CD4-positive, alpha-beta T cell treated with Interleukin-1 beta for 1 hour (primary cell): ENCODE measurements at regions not wholly inside any gene's neighbourhood (a gene's known extent, or its start where the extent isn't known, plus 50 kb on each side); places are given as distances from the start of the nearest gene placed in this dataset.

Source experiments
- DNase-seq, 2 donors: peaks; one replicate each; pipeline ENCODE4 v3.0.0-alpha.2; 2020 to 2022

DNA sequence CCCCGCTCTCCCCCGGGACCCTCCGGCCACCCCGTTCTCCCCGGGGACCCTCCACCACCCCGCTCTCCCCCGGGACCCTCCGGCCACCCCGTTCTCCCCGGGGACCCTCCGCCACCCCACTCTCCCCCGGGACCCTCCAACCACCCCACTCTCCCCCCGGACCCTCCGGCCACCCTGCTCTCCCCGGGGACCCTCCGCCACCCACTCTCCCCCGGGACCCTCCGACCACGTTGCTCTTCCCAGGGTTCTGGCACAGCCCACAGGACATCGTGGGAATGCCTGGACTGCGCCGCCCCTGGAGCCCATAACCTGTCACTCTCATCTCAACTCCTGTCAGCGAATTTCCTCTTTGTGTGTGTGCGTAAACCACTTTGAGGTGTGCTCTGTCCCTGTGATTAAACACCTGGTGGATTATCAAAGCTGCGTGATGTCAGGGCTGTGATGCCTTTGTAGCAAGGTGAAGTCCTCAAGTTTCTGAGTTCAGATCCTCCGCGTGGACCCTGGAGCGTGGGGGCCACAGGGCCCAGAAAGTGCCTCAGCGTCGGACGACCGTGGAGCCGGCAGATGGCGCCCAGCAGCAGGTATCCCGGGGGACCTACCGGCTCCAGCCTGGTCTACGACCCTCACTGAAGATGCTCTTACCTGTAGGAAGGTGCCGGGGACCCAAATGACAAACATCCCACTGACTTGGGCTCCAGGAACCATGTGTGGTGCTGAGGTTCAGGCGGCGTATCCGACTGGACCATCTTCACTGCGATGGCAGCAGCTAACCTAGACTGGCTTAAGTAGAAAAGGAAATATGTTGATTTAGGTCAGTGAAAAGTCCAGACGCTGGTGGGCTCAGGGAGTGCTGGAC is 63.2 kb upstream of the GALNT9 start:
- no peak for DNase-seq

DNA sequence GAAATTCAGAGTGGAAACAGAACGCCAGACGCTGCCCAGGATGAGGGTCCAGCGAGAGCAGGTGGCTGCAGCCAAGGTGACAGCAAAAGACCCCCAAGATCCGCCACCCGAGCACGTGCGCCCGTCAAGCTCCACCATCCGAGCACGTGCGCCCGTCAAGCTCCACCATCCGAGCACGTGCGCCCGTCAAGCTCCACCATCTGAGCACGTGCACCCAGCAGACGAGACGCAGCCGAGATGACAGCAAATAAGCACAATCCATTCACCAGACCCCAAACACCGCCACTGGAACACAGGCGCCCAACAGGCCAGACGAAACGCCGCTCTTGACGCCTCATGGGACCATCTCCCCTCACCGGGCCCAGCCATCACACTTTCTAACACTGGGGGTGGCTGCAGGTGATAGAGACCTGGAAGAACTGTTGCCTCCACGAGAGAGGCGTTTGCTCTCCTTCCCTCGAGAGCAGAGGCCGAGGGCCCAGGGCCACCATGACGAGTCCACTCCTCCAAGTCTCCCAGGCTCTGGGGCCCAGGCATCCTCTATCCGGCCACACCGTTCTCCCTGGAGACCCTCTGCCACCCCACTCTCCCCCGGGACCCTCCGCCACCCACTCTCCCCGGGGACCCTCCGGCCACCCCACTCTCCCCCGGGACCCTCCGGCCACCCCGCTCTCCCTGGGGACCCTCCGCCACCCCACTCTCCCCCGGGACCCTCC is 62.1 kb upstream of the GALNT9 start:
- DNase-seq, result no peak

DNA sequence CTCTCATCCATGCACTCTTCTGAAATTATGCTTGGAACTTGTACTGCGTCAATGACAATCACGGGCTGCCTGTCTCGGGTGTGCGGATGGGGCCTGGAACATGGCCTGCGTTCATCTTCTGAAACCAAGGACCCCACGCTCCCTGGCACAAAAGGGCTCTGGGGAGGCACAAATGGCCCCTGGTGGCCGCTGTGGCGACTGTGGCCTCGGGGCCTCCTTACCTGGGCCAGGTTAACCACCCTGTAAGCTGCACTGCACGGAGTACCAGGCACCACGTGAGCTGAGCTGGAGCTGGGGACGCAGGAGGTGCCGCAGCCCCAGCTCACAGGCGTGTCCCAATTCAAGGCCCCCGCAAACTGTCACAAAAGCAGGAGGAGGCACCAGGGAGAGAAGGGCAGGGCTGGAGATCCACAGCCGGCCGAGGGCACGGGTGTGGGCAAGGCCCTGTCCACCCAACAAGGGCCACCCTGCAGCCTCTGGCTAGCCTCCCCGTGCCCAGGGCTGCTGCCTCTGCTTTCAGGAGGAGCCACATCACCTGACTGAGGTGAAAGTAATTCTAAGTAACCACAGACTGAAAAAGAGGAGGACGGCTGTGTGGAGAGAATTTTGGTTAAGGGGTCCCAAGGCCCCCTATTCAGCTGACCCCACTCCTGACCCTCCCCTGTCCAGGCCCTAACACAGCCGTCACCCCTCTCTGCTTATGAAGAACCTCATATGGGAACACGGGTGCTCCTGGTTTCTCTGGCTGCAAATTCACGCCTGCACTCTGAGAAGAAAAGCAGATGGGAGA is 61.1 kb upstream of the GALNT9 start:
- DNase-seq, result no peak

DNA sequence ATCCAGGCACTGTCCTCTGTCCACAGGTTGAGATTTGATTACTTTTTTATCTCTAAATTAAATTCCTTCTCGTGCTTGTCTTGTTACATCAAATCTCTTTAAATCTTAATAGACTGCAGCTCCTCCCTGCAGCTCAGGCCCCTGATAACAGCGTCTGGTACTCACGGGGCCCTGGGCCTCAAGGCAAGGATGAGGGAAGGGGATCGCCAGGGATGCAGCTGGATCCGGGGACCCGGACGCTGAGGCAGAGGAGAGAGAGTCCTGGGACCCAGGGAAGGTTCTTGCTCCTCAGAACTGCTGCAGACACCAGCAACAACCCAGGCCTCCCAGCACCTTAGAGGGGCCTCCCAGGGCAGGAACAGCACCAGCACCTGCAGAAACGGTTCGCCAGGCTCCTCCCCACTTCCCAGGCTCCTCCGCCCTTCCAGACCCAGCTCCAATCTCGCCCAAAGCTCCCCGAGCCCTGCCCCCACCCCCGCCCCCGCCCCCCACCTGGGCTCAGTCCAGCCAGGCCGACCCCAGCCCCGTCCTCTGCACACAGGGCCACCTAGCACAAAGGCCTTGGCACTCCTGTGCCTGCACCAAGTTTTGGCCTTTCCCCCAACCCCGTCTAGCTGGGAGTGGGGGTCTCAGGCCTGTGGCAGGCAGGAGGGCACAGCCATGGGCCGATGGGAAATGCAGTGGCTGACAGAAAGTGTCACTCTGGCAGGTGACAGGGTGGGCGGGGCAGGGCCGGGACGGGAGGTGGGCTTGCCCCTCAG is 60.3 kb upstream of the GALNT9 start:
- no peak for DNase-seq

- DNase-seq, result no peak
These were observed 59.6 kb upstream of the GALNT9 start for GRCh38 chr12:132389026-132389425.

DNA sequence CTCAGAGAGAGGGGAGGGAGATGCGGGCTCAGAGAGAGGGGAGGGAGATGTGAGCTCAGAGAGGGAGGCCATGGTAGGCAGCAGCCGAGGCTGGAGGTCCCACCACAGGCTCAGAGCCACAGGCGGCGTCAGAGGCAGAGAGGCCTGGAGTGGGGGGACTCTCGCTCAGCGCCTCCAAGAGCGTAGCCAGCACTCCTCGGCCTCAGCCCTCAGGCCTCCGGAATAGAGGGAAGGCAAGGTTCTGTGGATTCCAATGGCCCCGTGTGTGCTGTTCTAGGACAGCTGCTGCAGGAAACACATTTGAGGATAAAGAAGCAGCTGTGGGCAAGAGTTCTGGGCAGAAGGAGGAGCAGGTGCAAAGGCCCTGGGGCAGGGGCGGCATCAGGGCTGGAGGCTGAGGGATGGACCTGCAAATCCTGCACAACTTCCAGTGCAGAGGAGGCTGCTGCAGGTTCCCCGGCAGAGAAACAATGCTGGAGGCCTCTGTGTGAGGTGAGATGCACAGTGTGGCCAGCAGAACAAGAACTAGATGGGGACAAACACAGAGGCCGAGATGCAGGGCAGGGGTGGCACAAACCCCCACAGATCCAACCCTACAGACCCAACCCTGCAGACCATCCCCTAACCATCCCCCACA is 59.1 kb upstream of the GALNT9 start:
- DNase-seq, result no peak

DNA sequence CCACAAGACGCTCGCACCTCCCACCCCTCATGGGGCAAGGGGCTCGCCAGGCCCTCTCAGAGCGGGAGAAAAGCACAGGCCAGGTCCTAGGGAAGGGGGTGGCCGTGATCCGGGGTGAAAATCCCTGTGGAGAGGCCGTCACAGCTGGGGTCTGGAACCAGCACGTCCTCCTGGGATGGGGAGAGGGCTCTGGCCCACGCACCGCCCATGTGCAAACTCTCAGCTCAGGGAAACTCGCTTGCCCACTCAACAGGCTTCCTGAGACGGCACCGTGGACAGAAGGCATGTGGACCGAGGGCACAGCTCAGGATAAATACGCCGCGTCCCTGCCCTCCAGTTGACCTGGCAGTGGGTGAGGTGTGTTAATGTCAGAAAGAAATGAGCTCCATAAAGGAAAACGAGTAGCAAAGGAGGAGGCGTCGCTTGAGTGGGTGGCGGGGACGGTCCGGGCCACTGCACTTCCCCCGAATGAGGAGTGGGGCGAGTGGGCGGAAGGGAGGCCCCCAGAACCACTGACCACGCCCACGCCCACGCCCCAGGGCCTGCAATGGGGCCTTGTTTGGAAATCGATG is 57.6 kb upstream of the GALNT9 start:
- no peak for DNase-seq

GRCh38 chr12:132385923-132386751 is 56.7 kb upstream of the GALNT9 start:
- DNase-seq, result no peak

DNA sequence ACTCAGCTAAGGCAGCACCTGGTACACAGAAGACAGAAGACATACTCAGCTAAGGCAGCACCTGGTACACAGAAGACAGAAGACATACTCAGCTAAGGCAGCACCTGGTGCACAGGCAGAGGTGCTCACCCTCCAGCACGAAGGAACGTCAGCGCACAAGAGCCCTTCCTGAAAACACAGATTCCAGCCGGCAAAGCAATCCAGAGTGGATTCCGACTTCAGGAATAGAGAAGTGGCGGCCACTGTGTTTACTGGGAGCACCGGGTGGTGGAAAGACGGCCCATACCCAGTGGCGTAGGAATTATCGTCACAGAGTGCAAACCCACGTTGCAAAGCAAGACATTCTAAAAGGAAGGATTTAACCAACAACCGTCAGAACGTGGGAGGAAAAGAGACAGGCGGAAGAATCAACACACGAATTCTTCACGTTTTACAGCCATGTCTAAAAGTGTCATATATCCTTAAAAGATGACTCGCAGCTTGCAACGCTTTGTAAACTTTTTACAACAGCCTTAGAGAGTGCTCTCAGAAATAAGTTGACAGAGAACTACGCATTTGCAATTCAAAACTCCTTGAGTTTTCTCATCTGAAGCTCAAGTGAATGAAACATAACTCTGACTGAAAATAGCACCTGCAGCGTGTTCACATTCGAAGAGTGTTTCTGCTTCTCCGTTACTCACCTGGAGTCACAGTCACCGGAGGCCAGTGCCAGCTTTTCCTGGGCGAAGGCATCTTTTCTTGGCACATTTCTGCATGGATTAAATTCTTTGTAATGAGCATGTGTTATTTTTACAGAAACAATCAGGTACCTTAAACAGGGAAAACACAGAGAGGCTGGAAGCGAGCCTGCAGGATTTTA is 55.8 kb upstream of the GALNT9 start:
- DNase-seq, result no peak

DNA sequence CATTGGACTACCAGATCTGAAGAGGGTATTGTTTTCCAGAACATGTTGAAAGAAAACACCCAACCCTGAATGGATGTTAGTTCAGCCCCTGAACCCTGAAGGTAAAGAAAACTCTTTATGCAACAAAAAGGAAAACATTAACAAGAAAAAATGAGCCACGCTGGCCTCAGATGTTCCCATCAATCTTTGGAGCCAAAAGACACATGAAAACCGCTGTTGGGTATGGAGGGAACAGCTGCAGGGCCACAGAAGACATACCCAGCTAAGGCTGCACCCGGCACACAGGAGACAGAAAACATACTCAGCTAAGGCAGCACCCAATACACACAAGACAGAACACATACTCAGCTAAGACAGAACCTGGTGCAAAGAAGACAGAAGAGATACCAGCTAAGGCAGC is 51.3 kb upstream of the GALNT9 start:
- DNase-seq, result no peak

GRCh38 chr12:132379996-132380395 is 50.6 kb upstream of the GALNT9 start:
- no peak for DNase-seq

GRCh38 chr12:132379576-132379975 is 50.2 kb upstream of the GALNT9 start:
- no peak for DNase-seq
